ENCODE measurements at regions not wholly inside any gene's neighbourhood (a gene's known extent, or its start where the extent isn't known, plus 50 kb on each side); places are given as distances from the start of the nearest gene placed in this dataset.

DNA sequence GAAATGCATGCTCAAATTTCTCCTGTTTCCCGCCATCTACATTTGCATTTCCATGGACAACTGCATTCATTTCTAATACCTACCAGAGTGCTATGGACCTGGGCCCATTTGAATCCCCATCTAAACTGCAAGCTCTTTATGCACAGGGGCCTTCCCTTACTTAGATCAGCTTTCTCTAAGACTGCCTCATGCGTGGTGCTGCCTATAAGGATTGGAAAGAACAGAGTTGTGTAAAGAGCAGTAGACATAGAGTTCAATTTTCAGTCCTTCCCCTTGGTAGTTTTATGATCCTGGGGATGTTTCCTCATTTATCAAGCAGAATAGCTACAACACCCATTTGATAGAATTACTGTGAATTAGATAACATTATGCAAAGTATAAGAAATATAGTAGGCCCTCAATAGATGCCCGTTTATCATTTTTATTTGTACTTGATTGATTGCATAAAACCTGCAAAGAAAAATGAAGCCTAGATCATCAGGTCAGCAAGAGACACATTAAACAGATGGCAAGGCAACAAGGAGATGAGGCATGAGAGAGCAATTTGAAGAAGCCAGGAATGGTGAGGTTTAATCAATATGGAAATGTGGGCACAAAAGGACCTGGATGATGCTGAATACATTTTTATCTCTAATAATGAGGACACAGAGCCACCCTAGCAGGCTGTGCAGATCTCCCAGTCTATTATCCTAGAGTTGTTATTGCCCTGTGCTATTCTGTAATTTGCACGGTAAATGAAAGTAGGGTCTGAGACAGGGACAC, 359.7 kb downstream of the FAM181B start:
- no peak for DNase-seq (ENCODE audit: low read depth, low spot score)
- TF ChIP-seq, protein P1, sequence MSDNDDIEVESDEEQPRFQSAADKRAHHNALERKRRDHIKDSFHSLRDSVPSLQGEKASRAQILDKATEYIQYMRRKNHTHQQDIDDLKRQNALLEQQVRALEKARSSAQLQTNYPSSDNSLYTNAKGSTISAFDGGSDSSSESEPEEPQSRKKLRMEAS (IDR thresholded peaks at IDR 0.05; ENCODE audit: insufficient read depth, insufficient read length), result no peak
- TF ChIP-seq MYC (IDR thresholded peaks at IDR 0.05; ENCODE audit: low read depth, low read length), result no peak
- TF ChIP-seq, protein P2, sequence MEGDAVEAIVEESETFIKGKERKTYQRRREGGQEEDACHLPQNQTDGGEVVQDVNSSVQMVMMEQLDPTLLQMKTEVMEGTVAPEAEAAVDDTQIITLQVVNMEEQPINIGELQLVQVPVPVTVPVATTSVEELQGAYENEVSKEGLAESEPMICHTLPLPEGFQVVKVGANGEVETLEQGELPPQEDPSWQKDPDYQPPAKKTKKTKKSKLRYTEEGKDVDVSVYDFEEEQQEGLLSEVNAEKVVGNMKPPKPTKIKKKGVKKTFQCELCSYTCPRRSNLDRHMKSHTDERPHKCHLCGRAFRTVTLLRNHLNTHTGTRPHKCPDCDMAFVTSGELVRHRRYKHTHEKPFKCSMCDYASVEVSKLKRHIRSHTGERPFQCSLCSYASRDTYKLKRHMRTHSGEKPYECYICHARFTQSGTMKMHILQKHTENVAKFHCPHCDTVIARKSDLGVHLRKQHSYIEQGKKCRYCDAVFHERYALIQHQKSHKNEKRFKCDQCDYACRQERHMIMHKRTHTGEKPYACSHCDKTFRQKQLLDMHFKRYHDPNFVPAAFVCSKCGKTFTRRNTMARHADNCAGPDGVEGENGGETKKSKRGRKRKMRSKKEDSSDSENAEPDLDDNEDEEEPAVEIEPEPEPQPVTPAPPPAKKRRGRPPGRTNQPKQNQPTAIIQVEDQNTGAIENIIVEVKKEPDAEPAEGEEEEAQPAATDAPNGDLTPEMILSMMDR (IDR thresholded peaks at IDR 0.05; ENCODE audit: extremely low read depth in 1 of 2, insufficient read depth in 1 of 2, low read depth in 1 of 2, low read length in 2 of 2), result no peak
- Histone ChIP-seq H3K36me3 (ENCODE audit: control insufficient read depth in 2 of 2, extremely low read depth in 1 of 2, insufficient read depth in 2 of 2, low read length in 2 of 2) (no peaks in the 10 kb centered on the region), H3K4me1 (ENCODE audit: control insufficient read depth, extremely low read depth, insufficient read depth, low read length) (no peaks in the 10 kb centered on the region), H2AFZ (ENCODE audit: low read depth, low read length) (no peak overlapping the region), H3K27me3 (ENCODE audit: control insufficient read depth in 2 of 2, insufficient read depth in 2 of 2, low read length in 2 of 2) (no peaks in the 10 kb centered on the region), H3K9me3 (replicated peaks; ENCODE audit: control insufficient read depth, insufficient read depth, low read length) (peaks cover 5% of the 10 kb centered on the region), H3K27ac (ENCODE audit: insufficient read depth, low read depth, low read length) (no peak overlapping the region), H3K9me1 (replicated peaks; ENCODE audit: control insufficient read depth, extremely low read depth, insufficient read depth, low read length) (no peaks in the 10 kb centered on the region), H3K9ac (replicated peaks; ENCODE audit: extremely low read depth, insufficient read depth, low read length) (no peak overlapping the region), H4K20me1 (replicated peaks; ENCODE audit: control insufficient read depth, extremely low read depth, insufficient read depth, low read length) (no peaks in the 10 kb centered on the region), H3K4me2 (ENCODE audit: insufficient read depth, low read length) (no peak overlapping the region), H3K79me2 (ENCODE audit: control insufficient read depth, insufficient read depth, low read length) (no peaks in the 10 kb centered on the region), H3K4me3 (replicated peaks in 1 of 3; ENCODE audit: insufficient read depth in 1 of 3, low read depth in 1 of 3, low read length in 3 of 3) (no peak overlapping the region)
- dilution Hi-C loops (cut with MboI; ENCODE audit: extremely low pct_ligation_motif_present, low sequenced_read_pairs), result no loop called here
- intact Hi-C loops (cut with micrococcal nuclease), result no loop called here
- ChIA-PET POLR2A (no interaction called here), CTCF (no interaction called here)
- FAIRE-seq, result no peak
- BruUV-seq (replicated peaks), result no TSS peak

DNA sequence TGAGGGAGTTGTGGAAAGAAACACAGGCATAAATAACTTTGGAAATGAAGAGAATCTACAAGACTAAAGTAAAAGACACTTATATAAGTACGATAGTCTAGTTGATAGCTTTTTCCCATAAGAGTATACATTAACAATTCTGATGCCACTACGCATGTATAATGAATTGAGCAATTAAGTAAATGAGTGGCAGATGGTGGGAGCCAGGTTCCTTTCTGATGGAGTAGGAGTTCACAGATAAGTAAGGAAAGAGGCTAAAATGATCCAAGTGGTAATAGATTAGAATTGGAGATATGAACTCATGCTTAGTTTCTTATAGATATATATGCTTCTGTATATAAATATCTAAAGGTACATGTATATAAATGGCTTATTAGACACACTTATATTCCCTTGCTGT, 368.3 kb downstream of the FAM181B start:
- CTCF ChIA-PET, result no interaction called here
- Histone ChIP-seq H3K27me3 (ENCODE audit: control insufficient read depth in 2 of 2, insufficient read depth in 2 of 2, low read length in 2 of 2) (no peaks in the 10 kb centered on the region), H2AFZ (ENCODE audit: low read depth, low read length) (no peak overlapping the region), H3K4me2 (ENCODE audit: insufficient read depth, low read length) (no peak overlapping the region), H3K4me3 (replicated peaks in 1 of 3; ENCODE audit: insufficient read depth in 1 of 3, low read depth in 1 of 3, low read length in 3 of 3) (no peak overlapping the region), H3K9me1 (replicated peaks; ENCODE audit: control insufficient read depth, extremely low read depth, insufficient read depth, low read length) (no peaks in the 10 kb centered on the region), H3K9me3 (replicated peaks; ENCODE audit: control insufficient read depth, insufficient read depth, low read length) (no peaks in the 10 kb centered on the region), H3K27ac (ENCODE audit: insufficient read depth, low read depth, low read length) (no peak overlapping the region), H3K4me1 (ENCODE audit: control insufficient read depth, extremely low read depth, insufficient read depth, low read length) (no peaks in the 10 kb centered on the region), H3K36me3 (ENCODE audit: control insufficient read depth in 2 of 2, extremely low read depth in 1 of 2, insufficient read depth in 2 of 2, low read length in 2 of 2) (no peaks in the 10 kb centered on the region), H3K9ac (replicated peaks; ENCODE audit: extremely low read depth, insufficient read depth, low read length) (no peak overlapping the region), H4K20me1 (replicated peaks; ENCODE audit: control insufficient read depth, extremely low read depth, insufficient read depth, low read length) (no peaks in the 10 kb centered on the region), H3K79me2 (ENCODE audit: control insufficient read depth, insufficient read depth, low read length) (no peaks in the 10 kb centered on the region)
- POLR2A ChIA-PET, result no interaction called here
- TF ChIP-seq, protein P2 (IDR thresholded peaks at IDR 0.05; ENCODE audit: extremely low read depth in 1 of 2, insufficient read depth in 1 of 2, low read depth in 1 of 2, low read length in 2 of 2), result no peak
- TF ChIP-seq, protein P1 (IDR thresholded peaks at IDR 0.05; ENCODE audit: insufficient read depth, insufficient read length), result no peak
- TF ChIP-seq JUN (IDR thresholded peaks at IDR 0.05; ENCODE audit: borderline replicate concordance, insufficient read depth, insufficient read length, low read depth) (no peak), EZH2 (IDR thresholded peaks at IDR 0.05; ENCODE audit: borderline replicate concordance, low read depth, low read length, severe bottlenecking) (no peak), POLR2A (IDR thresholded peaks at IDR 0.05; ENCODE audit: low read depth, low read length) (no peak), GATA2 (IDR thresholded peaks at IDR 0.05; ENCODE audit: insufficient read depth, insufficient read length, low read depth, low read length) (no peak), MYC (IDR thresholded peaks at IDR 0.05; ENCODE audit: low read depth, low read length) (no peak), FOS (IDR thresholded peaks at IDR 0.05; ENCODE audit: borderline replicate concordance, insufficient read depth, low read length) (no peak), POLR2AphosphoS5 (IDR thresholded peaks at IDR 0.05; ENCODE audit: insufficient read depth, low read depth, low read length) (no peak)
- no peak for FAIRE-seq
- dilution Hi-C loops (cut with MboI; ENCODE audit: extremely low pct_ligation_motif_present, low sequenced_read_pairs), result no loop called here
- BruUV-seq (replicated peaks), result no TSS peak
- DNase-seq (ENCODE audit: low read depth, low spot score), result no peak
- intact Hi-C loops (cut with micrococcal nuclease), result no loop called here
